Endothelial cell of hepatic sinusoid (primary cell): ENCODE measurements at regions not wholly inside any gene's neighbourhood (a gene's known extent, or its start where the extent isn't known, plus 50 kb on each side); places are given as distances from the start of the nearest gene placed in this dataset.
"Not testable (repeated sequence)": the region's sequence is repeated elsewhere in the genome, so short reads cannot be mapped to it uniquely, and the experiment has no call there.

Source experiments
- in situ Hi-C: cut with HindIII; loops from 2 replicates; pipeline ENCODE4 v1.10.0; 2017; ENCODE audit warnings: low sequenced_read_pairs

GRCh38 chr3:166265153-166265552 is 427.9 kb upstream of the BCHE start:
- in situ Hi-C loops, result no loop called here

GRCh38 chr3:166263460-166263859 is 426.2 kb upstream of the BCHE start:
- in situ Hi-C loops, result no loop called here

- in situ Hi-C loops, result not testable (repeated sequence)
Observed at GRCh38 chr3:166258293-166258850, 421.1 kb upstream of the BCHE start.

GRCh38 chr3:166257715-166258114 is 420.5 kb upstream of the BCHE start:
- in situ Hi-C loops, result no loop called here

- in situ Hi-C loops, result no loop called here
Observed at GRCh38 chr3:166248784-166249183, 411.6 kb upstream of the BCHE start.

GRCh38 chr3:166243511-166243910 is 406.3 kb upstream of the BCHE start:
- in situ Hi-C loops, result no loop called here

- in situ Hi-C loops, result no loop called here
Observed at GRCh38 chr3:166223120-166223519, 385.9 kb upstream of the BCHE start.

GRCh38 chr3:166211451-166211850 is 374.2 kb upstream of the BCHE start:
- in situ Hi-C loops, result no loop called here

GRCh38 chr3:166209701-166210100 is 372.5 kb upstream of the BCHE start:
- in situ Hi-C loops, result no loop called here

- in situ Hi-C loops, result no loop called here
Observed at GRCh38 chr3:166205158-166205557, 367.9 kb upstream of the BCHE start.

GRCh38 chr3:166201476-166201875 is 364.3 kb upstream of the BCHE start:
- in situ Hi-C loops, result no loop called here

- in situ Hi-C loops, result no loop called here
Observed at GRCh38 chr3:166199491-166199890, 362.3 kb upstream of the BCHE start.

GRCh38 chr3:166195808-166196207 is 358.6 kb upstream of the BCHE start:
- in situ Hi-C loops, result no loop called here

GRCh38 chr3:166191411-166191810 is 354.2 kb upstream of the BCHE start:
- in situ Hi-C loops, result loop anchor here (5.0 kb wide), 1 partner anchor 91 kb away; no protein-coding TSS in a partner anchor

GRCh38 chr3:166190360-166190759 is 353.1 kb upstream of the BCHE start:
- in situ Hi-C loops, result loop anchor here (5.0 kb wide), 1 partner anchor 92 kb away; no protein-coding TSS in a partner anchor

GRCh38 chr3:166187237-166187636 is 350.0 kb upstream of the BCHE start:
- in situ Hi-C loops, result no loop called here

- in situ Hi-C loops, result no loop called here
Observed at GRCh38 chr3:166186003-166186402, 348.8 kb upstream of the BCHE start.

- in situ Hi-C loops, result no loop called here
Observed at GRCh38 chr3:166177130-166177529, 339.9 kb upstream of the BCHE start.

- in situ Hi-C loops, result no loop called here
Observed at GRCh38 chr3:166171695-166172094, 334.5 kb upstream of the BCHE start.

- in situ Hi-C loops, result no loop called here
Observed at GRCh38 chr3:166169681-166170080, 332.5 kb upstream of the BCHE start.

- in situ Hi-C loops, result no loop called here
Observed at GRCh38 chr3:166127969-166128368, 290.7 kb upstream of the BCHE start.

- in situ Hi-C loops, result no loop called here
Observed at GRCh38 chr3:166125179-166125578, 288.0 kb upstream of the BCHE start.

GRCh38 chr3:166123576-166123975 is 286.4 kb upstream of the BCHE start:
- in situ Hi-C loops, result no loop called here
